ENCODE measurements at regions not wholly inside any gene's neighbourhood (a gene's known extent, or its start where the extent isn't known, plus 50 kb on each side); places are given as distances from the start of the nearest gene placed in this dataset.

DNA sequence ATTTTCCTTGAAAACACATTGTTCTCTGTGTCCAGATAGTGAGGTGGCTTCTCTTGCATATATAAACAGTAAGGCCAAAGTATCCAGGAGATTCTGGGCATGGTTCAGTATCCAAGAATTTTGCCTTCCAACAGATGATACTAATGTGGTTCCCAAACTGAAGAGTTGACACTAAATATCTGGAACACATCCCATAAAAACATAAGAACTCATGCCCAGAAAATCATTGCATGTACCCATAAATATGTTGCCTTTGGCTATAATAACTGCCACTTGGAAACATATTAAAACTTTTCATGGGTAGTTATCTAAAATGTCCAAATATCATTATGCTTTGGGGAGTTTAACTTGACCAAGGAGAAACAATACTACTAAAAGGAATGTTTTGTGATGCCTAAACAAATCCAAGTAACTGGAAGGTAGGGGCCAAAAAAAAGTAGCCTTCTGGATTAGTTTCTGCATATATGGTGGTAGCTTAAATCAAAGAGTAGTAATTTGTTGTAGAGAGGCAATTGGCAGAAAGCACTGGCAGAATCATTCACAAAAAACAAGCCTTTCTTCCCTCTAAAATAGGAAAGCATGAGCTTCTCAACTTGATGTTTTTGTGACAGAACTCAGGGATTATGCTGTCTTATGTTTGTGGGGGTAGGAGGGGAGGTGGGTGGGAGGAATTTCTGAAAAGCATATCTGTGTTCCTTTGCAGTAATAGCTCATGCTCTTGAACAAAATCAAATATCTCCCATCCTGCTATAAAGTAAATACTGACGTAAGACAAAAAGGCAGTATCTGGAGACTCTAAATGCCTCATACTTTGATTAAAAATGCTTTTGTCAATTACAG is 753.9 kb downstream of the TUSC7 start:
- no peaks in the 10 kb centered on the region for H3K36me3 ChIP-seq
- no peaks in the 10 kb centered on the region for H3K9me3 ChIP-seq (ENCODE audit: low read depth)
- TF ChIP-seq, protein P1, sequence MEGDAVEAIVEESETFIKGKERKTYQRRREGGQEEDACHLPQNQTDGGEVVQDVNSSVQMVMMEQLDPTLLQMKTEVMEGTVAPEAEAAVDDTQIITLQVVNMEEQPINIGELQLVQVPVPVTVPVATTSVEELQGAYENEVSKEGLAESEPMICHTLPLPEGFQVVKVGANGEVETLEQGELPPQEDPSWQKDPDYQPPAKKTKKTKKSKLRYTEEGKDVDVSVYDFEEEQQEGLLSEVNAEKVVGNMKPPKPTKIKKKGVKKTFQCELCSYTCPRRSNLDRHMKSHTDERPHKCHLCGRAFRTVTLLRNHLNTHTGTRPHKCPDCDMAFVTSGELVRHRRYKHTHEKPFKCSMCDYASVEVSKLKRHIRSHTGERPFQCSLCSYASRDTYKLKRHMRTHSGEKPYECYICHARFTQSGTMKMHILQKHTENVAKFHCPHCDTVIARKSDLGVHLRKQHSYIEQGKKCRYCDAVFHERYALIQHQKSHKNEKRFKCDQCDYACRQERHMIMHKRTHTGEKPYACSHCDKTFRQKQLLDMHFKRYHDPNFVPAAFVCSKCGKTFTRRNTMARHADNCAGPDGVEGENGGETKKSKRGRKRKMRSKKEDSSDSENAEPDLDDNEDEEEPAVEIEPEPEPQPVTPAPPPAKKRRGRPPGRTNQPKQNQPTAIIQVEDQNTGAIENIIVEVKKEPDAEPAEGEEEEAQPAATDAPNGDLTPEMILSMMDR (IDR thresholded peaks at IDR 0.05; ENCODE audit: low read depth, low read length), result no peak
- no peak overlapping the region for H3K27ac ChIP-seq
- no peak overlapping the region for H3K4me3 ChIP-seq
- no peak for DNase-seq (ENCODE audit: low read depth in 1 of 2, low spot score in 1 of 2)
- no peaks in the 10 kb centered on the region for H3K4me1 ChIP-seq (ENCODE audit: low read depth)
- H3K27me3 ChIP-seq, result no peaks in the 10 kb centered on the region

DNA sequence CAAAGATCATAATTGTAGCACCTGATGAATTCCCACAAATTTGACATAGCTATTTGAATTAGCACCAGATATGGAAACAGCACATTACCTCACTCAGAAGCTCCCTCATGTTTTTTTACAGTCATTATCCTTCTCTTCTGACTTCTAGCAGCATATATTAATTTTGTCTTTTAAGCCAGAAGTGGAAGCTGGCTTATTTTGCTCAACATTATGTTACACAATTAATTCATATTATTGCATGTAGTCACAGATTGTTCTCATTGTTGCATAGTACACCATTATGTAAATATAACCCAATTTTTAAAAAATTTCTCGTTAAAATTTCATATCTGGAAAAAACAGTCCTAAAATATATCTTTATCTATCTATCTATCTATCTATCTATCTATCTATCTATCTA is 762.3 kb downstream of the TUSC7 start:
- Histone ChIP-seq H3K4me3 (no peak overlapping the region), H3K27me3 (no peaks in the 10 kb centered on the region), H3K36me3 (no peaks in the 10 kb centered on the region), H3K4me1 (ENCODE audit: low read depth) (no peaks in the 10 kb centered on the region), H3K9me3 (ENCODE audit: low read depth) (no peaks in the 10 kb centered on the region), H3K27ac (no peak overlapping the region)
- DNase-seq (ENCODE audit: low read depth in 1 of 2, low spot score in 1 of 2), result no peak
- TF ChIP-seq, protein P1 (IDR thresholded peaks at IDR 0.05; ENCODE audit: low read depth, low read length), result no peak

DNA sequence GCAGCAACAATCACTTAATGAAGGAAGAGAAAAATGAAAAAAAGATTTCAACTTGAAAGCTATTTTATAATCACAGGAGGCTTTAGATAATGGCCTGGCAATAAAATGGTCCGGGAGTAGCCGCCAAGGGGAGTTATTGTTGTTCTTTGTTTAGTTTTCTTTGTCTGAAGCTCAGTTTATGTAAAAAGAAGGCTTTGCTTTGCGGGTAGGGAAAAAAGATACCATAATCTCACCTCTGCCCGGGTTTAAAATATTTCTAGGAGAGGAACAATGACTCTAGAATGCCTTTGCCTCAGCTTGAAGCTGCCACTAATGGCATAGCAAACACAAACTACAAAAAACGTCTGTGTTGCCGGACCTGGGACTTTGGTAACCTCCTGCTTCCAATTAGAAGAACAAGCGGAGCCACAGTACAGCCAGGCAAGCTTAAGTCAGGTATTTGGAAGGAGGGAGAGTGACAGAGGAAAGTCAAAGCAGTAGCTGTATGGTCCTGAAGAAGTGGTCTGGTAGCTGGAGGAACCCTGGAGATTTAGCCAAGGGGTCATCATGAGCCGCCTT is 764.5 kb downstream of the TUSC7 start:
- TF ChIP-seq, protein P1 (IDR thresholded peaks at IDR 0.05; ENCODE audit: low read depth, low read length), result no peak
- H3K9me3 ChIP-seq (ENCODE audit: low read depth), result no peaks in the 10 kb centered on the region
- H3K4me1 ChIP-seq (ENCODE audit: low read depth), result no peaks in the 10 kb centered on the region
- H3K4me3 ChIP-seq, result no peak overlapping the region
- H3K27me3 ChIP-seq, result no peaks in the 10 kb centered on the region
- no peak for DNase-seq (ENCODE audit: low read depth in 1 of 2, low spot score in 1 of 2)
- H3K36me3 ChIP-seq, result no peaks in the 10 kb centered on the region
- no peak overlapping the region for H3K27ac ChIP-seq

DNA sequence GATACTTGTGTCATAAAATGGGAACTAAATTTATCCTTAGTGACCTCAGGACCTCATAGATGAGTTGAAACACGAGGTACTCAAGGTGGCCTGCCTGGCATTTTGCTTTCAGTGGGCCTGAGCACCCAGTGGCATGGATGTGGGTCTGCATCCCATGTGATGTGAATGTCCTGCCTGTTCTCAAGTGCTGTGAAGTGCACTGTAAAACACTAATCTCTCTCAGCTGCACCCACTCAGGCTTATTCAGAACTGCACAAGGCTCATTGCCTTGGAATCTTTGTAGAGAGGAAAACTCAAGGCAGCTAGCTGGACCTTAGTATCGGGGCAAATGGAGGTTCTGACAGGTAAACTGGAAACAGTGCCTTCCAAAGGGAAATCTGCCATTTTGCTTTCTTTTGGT is 767.0 kb downstream of the TUSC7 start:
- Histone ChIP-seq H3K9me3 (ENCODE audit: low read depth) (no peaks in the 10 kb centered on the region), H3K27me3 (no peaks in the 10 kb centered on the region), H3K4me1 (ENCODE audit: low read depth) (peaks cover 9% of the 10 kb centered on the region), H3K27ac (no peak overlapping the region), H3K36me3 (no peaks in the 10 kb centered on the region), H3K4me3 (no peak overlapping the region)
- DNase-seq (ENCODE audit: low read depth in 1 of 2, low spot score in 1 of 2), result peak in 1 of 2 donors; percentile 14
- TF ChIP-seq, protein P1 (IDR thresholded peaks at IDR 0.05; ENCODE audit: low read depth, low read length), result no peak

DNA sequence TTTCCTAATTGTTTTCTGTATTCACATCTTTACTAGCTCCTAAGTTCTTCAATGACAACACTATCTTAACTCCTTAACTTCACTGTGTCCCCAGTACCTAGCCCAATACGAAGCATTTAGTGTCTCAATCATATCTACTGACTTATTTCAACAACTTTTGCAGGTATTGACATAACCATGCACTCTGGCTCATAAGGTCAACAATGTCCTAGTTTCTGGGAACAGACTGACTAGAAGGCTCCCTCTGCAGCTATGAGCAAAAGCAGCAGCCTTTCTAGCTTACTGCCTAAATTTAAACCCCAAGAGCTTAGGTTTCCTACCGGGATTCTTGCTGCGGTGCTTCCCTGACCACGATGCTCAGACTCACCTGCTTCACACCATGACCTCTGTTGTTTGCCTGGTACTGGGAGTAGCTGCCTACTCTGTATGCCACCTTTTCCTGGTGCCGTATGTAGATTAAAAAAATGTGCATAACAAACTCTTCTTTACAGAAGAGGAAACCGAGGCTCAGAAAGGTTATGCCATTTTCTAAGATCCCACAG is 767.7 kb downstream of the TUSC7 start:
- Histone ChIP-seq H3K4me3 (no peak overlapping the region), H3K36me3 (no peaks in the 10 kb centered on the region), H3K9me3 (ENCODE audit: low read depth) (no peaks in the 10 kb centered on the region), H3K27me3 (no peaks in the 10 kb centered on the region), H3K4me1 (ENCODE audit: low read depth) (peaks cover 9% of the 10 kb centered on the region), H3K27ac (no peak overlapping the region)
- no peak for DNase-seq (ENCODE audit: low read depth in 1 of 2, low spot score in 1 of 2)
- TF ChIP-seq, protein P1 (IDR thresholded peaks at IDR 0.05; ENCODE audit: low read depth, low read length), result no peak

All from cardiac muscle cell (in vitro differentiated cells and primary cell).